ENCODE measurements at regions not wholly inside any gene's neighbourhood (a gene's known extent, or its start where the extent isn't known, plus 50 kb on each side); places are given as distances from the start of the nearest gene placed in this dataset.

- DNase-seq, result no peak
Measured at GRCh38 chr14:46279327-46279726, 372.3 kb downstream of the RPL10L start.

DNA sequence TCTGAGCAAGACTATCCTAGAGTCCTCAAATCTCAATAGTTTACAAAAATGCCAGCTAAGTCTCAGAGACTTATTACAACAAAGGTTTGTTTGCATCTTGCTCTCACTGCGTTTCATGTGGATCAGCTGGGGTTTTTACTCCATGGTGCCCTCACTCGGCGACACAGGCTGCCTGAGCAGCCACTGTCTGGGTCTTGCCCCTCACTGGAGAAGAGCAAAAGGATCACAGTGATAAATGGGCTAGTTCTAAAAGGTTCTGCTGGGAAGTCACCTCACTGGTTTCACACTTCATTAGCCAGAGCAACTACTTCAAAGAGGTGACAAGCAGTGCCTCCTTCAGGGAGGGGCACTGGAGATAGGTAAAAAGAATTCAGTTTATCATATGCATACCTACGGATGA lies 392.0 kb downstream of the RPL10L start:
- DNase-seq, result no peak

DNA sequence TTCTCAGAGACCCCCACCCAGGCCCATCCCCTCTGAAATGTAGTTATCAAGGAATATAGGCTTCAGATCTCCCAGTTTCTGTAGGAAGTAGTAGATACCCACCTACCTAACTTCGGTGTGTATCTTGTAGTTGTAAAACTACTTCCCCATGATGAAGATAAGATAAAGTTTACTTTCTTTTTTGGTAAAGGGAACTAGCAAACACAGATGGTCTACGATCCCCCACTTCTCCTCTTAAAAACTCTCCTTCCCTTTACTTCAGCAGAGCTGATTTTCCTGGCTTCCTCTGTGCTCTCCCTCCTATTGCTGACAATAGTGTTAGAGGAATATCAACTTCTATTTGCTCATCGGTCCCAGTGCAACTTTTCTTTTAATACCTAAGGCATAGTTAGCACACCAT lies 395.2 kb downstream of the RPL10L start:
- no peak for DNase-seq

DNA sequence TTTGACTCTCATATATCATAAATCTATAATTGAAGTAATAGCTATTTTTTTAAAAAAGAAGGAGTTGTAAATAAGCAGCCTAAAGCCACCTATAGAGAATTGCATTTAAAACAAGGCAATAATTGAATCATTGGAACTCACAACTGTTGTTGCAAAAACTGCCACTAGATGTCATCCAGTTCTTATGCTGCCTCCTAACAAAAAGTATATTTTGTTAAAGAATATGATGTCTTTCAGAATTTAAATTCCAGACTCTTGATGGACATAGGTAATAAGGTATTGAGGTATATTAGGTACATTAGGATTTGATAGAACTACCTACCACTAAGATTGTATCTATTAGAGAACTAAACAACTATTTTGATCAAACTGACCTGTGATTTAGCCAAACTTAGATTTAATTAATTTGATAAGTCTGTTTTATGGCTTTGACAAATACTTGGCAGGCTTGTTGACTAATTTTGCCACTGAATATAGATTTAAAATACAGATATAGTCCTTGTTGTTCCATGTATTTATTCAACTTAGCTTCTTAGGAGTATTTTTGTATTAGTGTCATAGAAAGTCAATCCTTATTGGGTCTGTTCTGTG lies 401.4 kb downstream of the RPL10L start:
- peak; percentile 33 for DNase-seq

GRCh38 chr14:46248001-46248630 lies 403.5 kb downstream of the RPL10L start:
- DNase-seq, result no peak

- no peak for DNase-seq
Measured at GRCh38 chr14:46245276-46245675, 406.3 kb downstream of the RPL10L start.

DNA sequence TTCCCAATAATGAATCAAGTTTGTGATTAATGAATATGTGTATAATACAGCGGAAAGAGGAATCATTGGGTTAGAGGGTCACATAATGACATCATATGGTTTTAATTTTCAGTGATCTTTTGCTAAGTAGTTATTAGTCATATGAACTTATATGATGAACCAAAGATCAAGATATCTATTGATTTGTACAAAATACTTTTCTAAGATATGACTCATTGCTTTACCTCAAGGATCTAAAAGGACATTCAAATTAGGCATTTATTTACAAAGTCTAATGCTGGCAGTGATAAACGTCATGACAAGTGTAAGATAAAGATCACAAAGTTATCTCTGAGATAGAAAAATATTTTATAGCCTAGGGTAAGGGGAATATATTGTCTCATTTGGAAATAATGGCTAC lies 417.8 kb downstream of the RPL10L start:
- no peak for DNase-seq

GRCh38 chr14:46230540-46230939 lies 421.0 kb downstream of the RPL10L start:
- DNase-seq, result no peak

DNA sequence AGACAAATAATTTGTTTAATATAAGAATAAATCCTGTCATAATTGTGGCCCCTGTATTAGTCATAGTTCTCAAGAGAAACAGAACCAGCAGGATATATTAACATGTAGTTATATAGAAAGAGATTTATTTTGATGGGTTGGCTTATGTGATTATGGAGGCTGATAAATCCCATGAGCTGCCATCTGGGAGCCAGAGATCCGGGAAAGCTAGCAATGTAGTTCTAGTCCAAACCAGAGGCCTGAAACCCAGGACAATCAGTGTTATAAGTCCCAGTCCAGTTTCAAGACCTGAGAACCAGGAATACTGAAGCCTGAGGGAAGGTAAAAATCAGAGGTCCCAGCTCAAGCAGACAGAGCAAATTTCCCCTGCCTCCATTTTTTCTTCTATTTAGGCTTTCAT lies 435.8 kb downstream of the RPL10L start:
- DNase-seq, result no peak

- DNase-seq, result no peak
Measured at GRCh38 chr14:46198676-46199075, 452.9 kb downstream of the RPL10L start.

- DNase-seq, result no peak
Measured at GRCh38 chr14:46197856-46198255, 453.7 kb downstream of the RPL10L start.
